ENCODE measurements at regions not wholly inside any gene's neighbourhood (a gene's known extent, or its start where the extent isn't known, plus 50 kb on each side); places are given as distances from the start of the nearest gene placed in this dataset.

- no peak overlapping the region for H3K9ac ChIP-seq (ENCODE audit: insufficient read length)
- no peak for TF ChIP-seq FOXP2 (optimal IDR thresholded peaks at IDR 0.05; ENCODE audit: control extremely low read depth, extremely low read length, insufficient read depth)
- TF ChIP-seq POLR2AphosphoS5 (IDR thresholded peaks at IDR 0.05; ENCODE audit: borderline replicate concordance, low read depth, low read length) = no peak
- TF ChIP-seq EZH2 (IDR thresholded peaks at IDR 0.05) = no peak
- no peak for DNase-seq (ENCODE audit: low read depth, low spot score)
- no peak overlapping the region for H3K4me3 ChIP-seq
- no peak overlapping the region for H3K27ac ChIP-seq
- no peaks in the 10 kb centered on the region for H3K9me3 ChIP-seq (ENCODE audit: low read depth, low read length)
- no peaks in the 10 kb centered on the region for H3K36me3 ChIP-seq (ENCODE audit: insufficient read depth, low read length)
These were observed 361.3 kb upstream of the C1orf174 start for GRCh38 chr1:4261327-4261726.

GRCh38 chr1:4262665-4263064 lies 362.6 kb upstream of the C1orf174 start:
- Histone ChIP-seq H3K27ac (no peak overlapping the region), H3K9me3 (ENCODE audit: low read depth, low read length) (no peaks in the 10 kb centered on the region), H3K4me3 (no peak overlapping the region), H3K36me3 (ENCODE audit: insufficient read depth, low read length) (no peaks in the 10 kb centered on the region), H3K9ac (ENCODE audit: insufficient read length) (no peak overlapping the region)
- TF ChIP-seq FOXP2 (optimal IDR thresholded peaks at IDR 0.05; ENCODE audit: control extremely low read depth, extremely low read length, insufficient read depth) = no peak
- TF ChIP-seq EZH2 (IDR thresholded peaks at IDR 0.05) = no peak
- no peak for TF ChIP-seq POLR2AphosphoS5 (IDR thresholded peaks at IDR 0.05; ENCODE audit: borderline replicate concordance, low read depth, low read length)
- DNase-seq (ENCODE audit: low read depth, low spot score) = no peak

- Histone ChIP-seq H3K4me3 (no peak overlapping the region), H3K9me3 (ENCODE audit: low read depth, low read length) (no peaks in the 10 kb centered on the region), H3K9ac (ENCODE audit: insufficient read length) (no peak overlapping the region), H3K27ac (no peak overlapping the region), H3K36me3 (ENCODE audit: insufficient read depth, low read length) (no peaks in the 10 kb centered on the region)
- no peak for TF ChIP-seq FOXP2 (optimal IDR thresholded peaks at IDR 0.05; ENCODE audit: control extremely low read depth, extremely low read length, insufficient read depth)
- TF ChIP-seq EZH2 (IDR thresholded peaks at IDR 0.05) = no peak
- TF ChIP-seq POLR2AphosphoS5 (IDR thresholded peaks at IDR 0.05; ENCODE audit: borderline replicate concordance, low read depth, low read length) = no peak
- no peak for DNase-seq (ENCODE audit: low read depth, low spot score)
These were observed 363.6 kb upstream of the C1orf174 start for GRCh38 chr1:4263699-4264098.

- DNase-seq (ENCODE audit: low read depth, low spot score) = no peak
- no peak for TF ChIP-seq POLR2AphosphoS5 (IDR thresholded peaks at IDR 0.05; ENCODE audit: borderline replicate concordance, low read depth, low read length)
- no peak for TF ChIP-seq FOXP2 (optimal IDR thresholded peaks at IDR 0.05; ENCODE audit: control extremely low read depth, extremely low read length, insufficient read depth)
- no peak for TF ChIP-seq EZH2 (IDR thresholded peaks at IDR 0.05)
- Histone ChIP-seq H3K9ac (ENCODE audit: insufficient read length) (no peak overlapping the region), H3K36me3 (ENCODE audit: insufficient read depth, low read length) (no peaks in the 10 kb centered on the region), H3K4me3 (no peak overlapping the region), H3K9me3 (ENCODE audit: low read depth, low read length) (no peaks in the 10 kb centered on the region), H3K27ac (no peak overlapping the region)
These were observed 365.8 kb upstream of the C1orf174 start for GRCh38 chr1:4265836-4266235.

GRCh38 chr1:4267381-4268261 lies 367.5 kb upstream of the C1orf174 start:
- Histone ChIP-seq H3K4me3 (no peak overlapping the region), H3K9ac (ENCODE audit: insufficient read length) (no peak overlapping the region), H3K36me3 (ENCODE audit: insufficient read depth, low read length) (no peaks in the 10 kb centered on the region), H3K27ac (no peak overlapping the region), H3K9me3 (ENCODE audit: low read depth, low read length) (no peaks in the 10 kb centered on the region)
- DNase-seq (ENCODE audit: low read depth, low spot score) = no peak
- TF ChIP-seq EZH2 (IDR thresholded peaks at IDR 0.05) (no peak), POLR2AphosphoS5 (IDR thresholded peaks at IDR 0.05; ENCODE audit: borderline replicate concordance, low read depth, low read length) (no peak), FOXP2 (optimal IDR thresholded peaks at IDR 0.05; ENCODE audit: control extremely low read depth, extremely low read length, insufficient read depth) (no peak)

- Histone ChIP-seq H3K4me3 (no peak overlapping the region), H3K9me3 (ENCODE audit: low read depth, low read length) (no peaks in the 10 kb centered on the region), H3K27ac (no peak overlapping the region), H3K36me3 (ENCODE audit: insufficient read depth, low read length) (no peaks in the 10 kb centered on the region), H3K9ac (ENCODE audit: insufficient read length) (no peak overlapping the region)
- DNase-seq (ENCODE audit: low read depth, low spot score) = no peak
- no peak for TF ChIP-seq POLR2AphosphoS5 (IDR thresholded peaks at IDR 0.05; ENCODE audit: borderline replicate concordance, low read depth, low read length)
- no peak for TF ChIP-seq FOXP2 (optimal IDR thresholded peaks at IDR 0.05; ENCODE audit: control extremely low read depth, extremely low read length, insufficient read depth)
These were observed 368.3 kb upstream of the C1orf174 start for GRCh38 chr1:4268262-4268888.

- H3K9me3 ChIP-seq (ENCODE audit: low read depth, low read length) = no peaks in the 10 kb centered on the region
- DNase-seq (ENCODE audit: low read depth, low spot score) = no peak
- H3K36me3 ChIP-seq (ENCODE audit: insufficient read depth, low read length) = no peaks in the 10 kb centered on the region
- no peak overlapping the region for H3K9ac ChIP-seq (ENCODE audit: insufficient read length)
- TF ChIP-seq FOXP2 (optimal IDR thresholded peaks at IDR 0.05; ENCODE audit: control extremely low read depth, extremely low read length, insufficient read depth) (no peak), POLR2AphosphoS5 (IDR thresholded peaks at IDR 0.05; ENCODE audit: borderline replicate concordance, low read depth, low read length) (no peak), EZH2 (IDR thresholded peaks at IDR 0.05) (no peak)
- H3K27ac ChIP-seq = no peak overlapping the region
- no peak overlapping the region for H3K4me3 ChIP-seq
These were observed 368.8 kb upstream of the C1orf174 start for GRCh38 chr1:4268889-4269284.

GRCh38 chr1:4269330-4269729 lies 369.3 kb upstream of the C1orf174 start:
- H3K36me3 ChIP-seq (ENCODE audit: insufficient read depth, low read length) = no peaks in the 10 kb centered on the region
- TF ChIP-seq EZH2 (IDR thresholded peaks at IDR 0.05) (no peak), FOXP2 (optimal IDR thresholded peaks at IDR 0.05; ENCODE audit: control extremely low read depth, extremely low read length, insufficient read depth) (no peak)
- H3K9me3 ChIP-seq (ENCODE audit: low read depth, low read length) = no peaks in the 10 kb centered on the region
- DNase-seq (ENCODE audit: low read depth, low spot score) = no peak
- H3K9ac ChIP-seq (ENCODE audit: insufficient read length) = no peak overlapping the region
- no peak overlapping the region for H3K27ac ChIP-seq
- H3K4me3 ChIP-seq = no peak overlapping the region
